T-helper 1 cell treated with Interleukin-12 subunit alpha and Interleukin-12 subunit beta and Interleukin-4 antibody, amounts not matched to agents 30 ng/mL and 1 ng/mL, for 36 hours (primary cell): ENCODE measurements at regions not wholly inside any gene's neighbourhood (a gene's known extent, or its start where the extent isn't known, plus 50 kb on each side); places are given as distances from the start of the nearest gene placed in this dataset.
"Not testable (repeated sequence)": the region's sequence is repeated elsewhere in the genome, so short reads cannot be mapped to it uniquely, and the experiment has no call there.

Experiments
- intact Hi-C: fragments of 100-400 bp; cut with micrococcal nuclease; formaldehyde crosslinking; loops from one replicate; pipeline ENCODE4 v1.15.1; 2024

DNA sequence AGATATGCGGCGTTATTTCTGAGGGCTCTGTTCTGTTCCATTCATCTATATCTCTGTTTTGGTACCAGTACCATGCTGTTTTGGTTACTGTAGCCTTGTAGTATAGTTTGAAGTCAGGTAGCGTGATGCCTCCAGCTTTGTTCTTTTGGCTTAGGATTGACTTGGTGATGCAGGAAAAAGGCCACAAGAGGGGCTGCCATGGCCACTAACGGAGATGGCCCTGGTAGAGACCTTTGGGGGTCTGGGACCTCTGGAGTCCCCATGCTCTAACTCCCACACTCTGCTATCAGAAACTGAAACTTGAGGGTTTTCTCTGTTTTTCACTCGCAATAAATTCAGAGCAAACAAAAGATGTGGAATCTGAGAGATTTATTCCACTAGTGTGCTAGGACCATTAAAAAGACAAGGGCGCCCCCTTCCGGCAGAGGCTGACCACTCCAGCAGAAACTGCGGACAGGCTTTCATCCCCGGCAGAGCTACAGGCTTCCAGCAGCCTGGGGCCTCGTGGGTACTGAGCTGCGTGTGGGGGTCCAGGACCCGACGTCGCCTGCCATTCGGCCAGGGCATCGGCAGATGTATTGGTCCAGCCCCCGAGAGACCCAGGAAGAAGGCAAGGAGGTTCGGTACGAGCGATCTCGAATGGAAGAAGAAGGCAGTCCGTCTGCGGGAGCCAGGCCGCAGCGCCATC lies 775.1 kb downstream of the EPHA7 start:
- intact Hi-C loops, result not testable (repeated sequence)

DNA sequence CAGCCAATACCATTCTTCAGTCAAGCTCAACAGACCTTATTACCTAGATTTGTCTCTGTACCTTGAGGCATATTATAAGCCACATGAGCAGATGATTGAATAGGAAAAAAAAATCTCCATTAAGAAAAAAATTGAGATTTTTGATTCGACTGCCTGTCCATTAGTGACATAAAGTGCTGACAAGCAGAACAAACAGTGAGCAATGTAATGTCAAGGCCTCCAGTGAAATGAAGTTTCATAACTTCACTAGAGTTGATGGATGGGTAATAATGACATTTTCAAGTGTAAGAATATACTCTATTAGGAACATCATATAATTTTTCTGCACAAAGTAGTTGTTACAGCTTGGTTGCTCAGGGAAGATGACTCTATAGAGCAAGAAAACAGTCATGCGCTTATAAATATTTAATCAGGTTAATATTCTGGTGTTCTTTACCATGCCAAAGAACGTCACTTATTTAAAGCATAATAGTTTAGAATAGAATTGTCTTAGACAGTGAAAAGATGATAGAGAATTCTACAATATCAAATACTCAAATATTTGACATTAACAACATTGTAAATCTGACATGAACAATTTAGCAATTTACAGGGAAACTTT lies 783.7 kb downstream of the EPHA7 start:
- intact Hi-C loops, result no loop called here

DNA sequence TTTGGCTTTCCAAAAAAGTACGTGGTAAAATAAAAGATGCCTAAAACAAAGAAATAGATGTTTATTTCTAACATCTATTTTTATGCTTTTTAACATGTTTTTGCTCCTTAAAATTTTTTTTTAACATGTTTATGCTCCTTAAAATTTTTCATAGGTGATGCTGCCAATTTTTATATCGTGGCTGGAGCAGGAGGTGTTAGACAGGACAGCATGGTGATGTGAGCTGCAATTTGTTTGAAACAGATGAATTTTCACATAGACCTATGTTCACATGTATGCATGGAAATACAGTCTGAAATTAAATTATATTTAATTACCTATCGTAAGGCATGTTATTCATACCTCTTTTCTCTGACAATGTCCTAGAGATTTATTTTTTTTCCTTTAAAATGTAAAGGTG lies 784.8 kb downstream of the EPHA7 start:
- intact Hi-C loops, result no loop called here

DNA sequence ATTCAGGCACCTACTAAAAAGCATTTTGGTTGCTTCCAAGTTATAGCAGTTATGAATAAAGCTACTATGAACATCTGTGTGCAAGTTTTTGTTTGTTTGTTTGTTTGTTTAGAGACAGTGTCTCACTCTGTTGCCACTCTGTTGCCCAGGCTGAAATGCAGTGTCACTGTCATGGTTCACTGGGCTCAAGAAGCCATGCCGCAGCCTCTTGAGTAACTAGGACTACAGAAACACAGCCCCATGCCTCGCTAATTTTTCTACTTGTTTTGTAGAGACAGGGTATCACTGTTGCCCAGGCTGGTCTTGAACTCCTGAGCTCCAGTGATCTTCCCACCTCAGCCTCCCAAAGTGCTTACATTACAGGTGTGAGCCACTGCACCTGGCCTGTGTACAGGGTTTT lies 795.9 kb downstream of the EPHA7 start:
- intact Hi-C loops, result no loop called here

DNA sequence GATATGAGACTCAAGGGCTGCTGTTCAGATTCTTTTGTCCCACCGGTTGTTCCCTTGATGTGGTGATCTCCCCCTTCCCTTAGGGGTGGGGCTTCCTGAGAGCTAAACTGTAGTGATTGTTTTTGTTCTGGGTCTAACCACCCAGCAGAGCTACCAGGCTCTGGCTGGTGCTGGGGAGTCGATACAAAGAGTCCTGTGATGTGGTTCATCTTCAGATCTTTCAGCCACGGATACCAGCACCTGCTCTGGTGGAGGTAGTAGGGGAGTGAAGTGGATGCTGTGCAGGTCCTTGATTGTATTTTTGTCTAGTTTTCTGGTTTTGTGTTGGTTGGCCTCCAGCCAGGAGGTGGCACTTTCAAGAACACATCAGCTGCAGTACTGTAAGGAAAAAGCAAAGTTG lies 801.6 kb downstream of the EPHA7 start:
- intact Hi-C loops, result no loop called here

DNA sequence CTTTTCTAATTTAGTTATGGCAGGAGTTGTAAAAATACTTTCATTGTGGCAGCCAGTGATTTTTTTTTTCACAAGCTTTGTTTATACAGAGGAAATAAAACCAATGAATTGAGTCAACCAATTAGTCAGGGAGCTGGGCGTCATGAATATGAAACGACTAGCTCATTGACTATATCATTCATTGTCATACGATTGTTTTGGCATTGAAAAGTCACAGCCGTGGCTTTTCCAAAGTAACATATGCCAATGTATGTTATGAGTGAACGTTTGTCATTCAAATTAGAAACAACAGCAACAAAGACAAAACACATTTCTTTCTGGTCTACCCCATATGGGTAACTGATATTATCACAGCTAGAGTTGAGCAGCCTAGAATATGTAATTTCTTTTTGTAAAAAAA lies 810.6 kb downstream of the EPHA7 start:
- intact Hi-C loops, result no loop called here

DNA sequence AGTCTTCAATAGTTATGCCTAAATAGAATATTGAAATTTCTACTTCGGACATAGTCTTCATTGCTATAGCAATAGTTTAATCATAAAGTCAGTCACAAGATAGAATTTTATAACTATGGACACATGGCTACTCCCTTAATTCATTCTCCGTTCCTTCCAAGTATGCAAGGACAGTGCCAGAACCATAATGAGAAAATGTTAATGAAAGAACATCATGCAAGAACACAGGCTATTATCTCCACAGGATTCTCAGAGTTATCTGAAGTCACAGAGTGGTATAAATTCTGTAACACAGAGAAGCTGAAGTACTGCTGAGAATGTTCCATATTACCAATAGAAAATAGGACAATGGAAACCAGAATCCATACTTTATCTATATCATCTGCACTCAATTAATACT lies 826.2 kb downstream of the EPHA7 start:
- intact Hi-C loops, result no loop called here

DNA sequence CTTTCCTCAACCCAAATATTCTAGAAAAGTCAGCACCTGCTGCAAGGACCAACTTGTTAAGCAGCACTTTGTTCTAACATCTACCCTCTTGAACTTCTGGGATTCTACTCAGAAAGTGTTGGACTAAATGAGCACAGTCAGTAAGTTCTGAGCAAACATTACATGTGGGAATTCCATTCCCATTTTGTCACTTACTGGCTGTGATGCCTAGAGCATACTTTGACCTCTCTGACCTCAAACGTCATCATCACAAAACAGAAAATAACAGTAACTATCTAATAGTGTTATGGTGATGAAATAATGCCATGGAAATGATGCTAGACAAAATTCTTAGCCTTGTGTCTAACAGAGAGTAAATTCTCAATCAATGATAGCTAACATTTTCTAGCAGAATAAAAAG lies 829.4 kb downstream of the EPHA7 start:
- intact Hi-C loops, result no loop called here

DNA sequence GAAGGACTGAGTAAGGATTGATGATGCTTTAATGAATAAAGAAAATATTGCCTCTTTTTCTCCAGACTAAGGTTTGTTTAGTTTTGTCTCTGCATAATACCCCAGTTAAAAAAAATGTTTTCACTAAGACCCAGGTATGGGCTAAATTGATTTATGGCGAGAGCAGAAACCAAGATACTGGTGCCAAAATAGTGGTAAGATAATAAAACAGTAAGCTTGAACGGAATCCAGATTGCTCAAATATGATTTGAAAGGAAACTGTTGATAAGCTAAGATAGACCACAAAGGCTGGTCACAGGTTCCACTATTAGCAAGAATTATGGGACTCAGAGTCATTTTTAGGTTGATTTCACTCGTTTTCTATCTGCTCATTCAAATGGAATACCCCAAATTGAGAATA lies 831.2 kb downstream of the EPHA7 start:
- intact Hi-C loops, result no loop called here

DNA sequence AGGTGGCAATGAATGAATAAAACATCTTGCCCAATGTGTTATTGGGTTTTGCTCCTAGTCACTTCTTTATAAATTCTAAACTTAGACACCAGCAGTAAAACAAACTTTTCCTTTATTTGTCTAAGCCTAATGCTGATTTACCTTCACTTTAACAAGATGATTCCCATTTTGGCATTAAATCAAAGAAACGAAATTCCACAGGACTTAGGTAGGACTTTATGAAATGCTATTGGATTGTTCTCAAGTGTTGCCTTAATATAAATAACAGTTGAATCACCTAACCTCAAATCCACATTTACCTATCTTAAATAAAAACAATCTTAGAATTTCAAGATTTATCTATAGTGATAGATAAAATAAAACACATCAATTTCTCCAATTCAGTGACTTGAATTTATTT lies 831.8 kb downstream of the EPHA7 start:
- intact Hi-C loops, result no loop called here

DNA sequence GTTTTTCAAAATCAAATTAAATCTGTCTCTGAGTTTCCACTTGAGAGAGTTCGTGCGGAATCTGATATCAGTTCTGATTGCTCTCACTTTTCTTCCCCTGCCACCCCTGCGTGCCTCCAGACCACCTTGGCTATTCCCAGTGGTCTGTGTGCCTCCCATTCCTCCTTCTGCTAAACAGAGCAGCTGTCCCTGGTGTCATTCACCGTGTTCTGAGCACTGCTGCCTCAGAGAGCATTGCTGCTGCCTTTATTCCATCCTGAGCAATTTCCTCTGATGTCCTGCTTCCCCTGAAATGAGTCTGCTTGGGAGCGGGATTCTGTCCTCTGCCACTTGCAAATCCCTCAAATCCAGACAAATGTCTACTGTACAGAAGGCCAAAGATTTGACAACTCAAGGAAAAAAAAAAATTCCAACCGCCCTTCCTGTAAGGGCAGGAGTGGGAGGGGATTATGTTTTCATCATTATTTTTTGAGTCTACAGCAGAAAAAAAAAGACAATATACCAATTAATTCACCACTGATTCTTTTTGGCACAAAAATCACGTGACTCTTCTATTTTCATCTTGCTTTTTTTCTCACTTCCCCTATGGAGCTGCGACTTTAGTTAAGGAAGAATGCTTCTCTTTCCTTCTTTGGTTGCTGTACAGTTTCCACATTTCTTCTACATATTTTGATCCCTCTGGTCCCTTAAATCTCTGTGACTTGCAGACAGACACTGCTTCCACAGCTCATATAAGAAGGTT lies 833.0 kb downstream of the EPHA7 start:
- intact Hi-C loops, result no loop called here

DNA sequence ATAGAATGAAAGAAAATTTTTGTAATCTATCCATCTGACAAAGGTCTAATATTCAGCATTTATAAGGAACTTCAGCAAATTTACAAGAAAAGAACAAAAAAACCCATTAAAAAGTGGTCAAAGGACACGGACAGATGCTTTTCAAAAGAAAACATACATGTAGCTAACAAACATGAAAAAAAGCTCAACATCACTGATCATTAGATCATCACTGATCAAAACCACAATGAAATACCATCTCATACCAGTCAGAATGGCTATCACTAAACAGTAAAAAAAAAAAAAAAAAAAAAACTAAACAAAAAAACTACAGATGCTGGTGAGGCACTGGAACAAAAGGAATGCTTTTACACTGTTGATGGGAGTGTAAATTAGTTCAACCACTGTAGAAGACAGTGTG lies 837.1 kb downstream of the EPHA7 start:
- intact Hi-C loops, result no loop called here

DNA sequence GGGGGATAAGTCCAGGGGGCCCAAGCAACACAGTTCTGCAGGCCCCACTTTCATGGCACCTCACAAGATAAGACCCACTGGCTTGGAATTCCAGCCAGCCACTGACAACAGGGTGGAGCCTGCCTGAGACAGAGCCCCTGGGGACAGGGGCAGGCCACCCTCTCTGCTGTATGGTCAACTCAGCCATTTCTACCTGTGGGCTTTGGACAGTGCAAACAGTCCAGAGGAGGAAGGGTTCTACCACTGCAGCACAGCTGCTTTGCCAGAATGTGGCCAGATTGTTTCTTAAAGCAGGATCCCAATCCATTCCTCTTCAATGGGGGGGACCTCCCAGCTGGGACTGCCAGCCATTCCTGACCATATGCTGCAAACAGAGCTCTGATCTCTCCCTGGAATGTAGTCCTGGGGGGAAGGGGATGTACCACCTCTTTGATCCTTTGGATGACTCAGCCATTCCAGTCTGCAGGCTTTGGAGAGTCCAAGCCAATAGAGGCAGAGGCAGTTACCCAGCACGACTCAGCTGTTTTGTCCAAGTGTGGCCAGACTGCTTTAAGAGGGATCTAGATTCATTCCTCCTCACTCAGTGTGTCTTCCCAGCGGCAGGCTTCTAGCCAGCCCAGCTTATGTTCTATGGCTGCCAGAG lies 842.2 kb downstream of the EPHA7 start:
- intact Hi-C loops, result no loop called here

DNA sequence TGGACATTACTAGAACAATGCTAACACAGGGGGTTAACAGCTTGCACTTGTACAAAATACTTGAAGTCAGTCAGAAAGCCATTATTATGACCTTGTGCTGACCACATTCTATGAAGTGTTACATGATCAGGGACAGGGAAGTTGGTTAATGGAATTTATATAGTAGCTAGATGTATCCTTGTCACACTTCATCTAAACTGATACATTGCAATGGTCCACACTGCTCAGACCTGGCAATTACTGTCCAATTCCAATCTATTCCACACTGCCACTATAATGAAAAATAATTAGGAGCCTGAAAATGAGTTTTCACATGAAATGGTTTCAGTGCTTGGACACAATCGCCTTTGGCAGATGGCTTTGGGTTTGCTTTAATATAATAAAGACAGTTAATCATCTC lies 850.8 kb downstream of the EPHA7 start:
- intact Hi-C loops, result no loop called here

DNA sequence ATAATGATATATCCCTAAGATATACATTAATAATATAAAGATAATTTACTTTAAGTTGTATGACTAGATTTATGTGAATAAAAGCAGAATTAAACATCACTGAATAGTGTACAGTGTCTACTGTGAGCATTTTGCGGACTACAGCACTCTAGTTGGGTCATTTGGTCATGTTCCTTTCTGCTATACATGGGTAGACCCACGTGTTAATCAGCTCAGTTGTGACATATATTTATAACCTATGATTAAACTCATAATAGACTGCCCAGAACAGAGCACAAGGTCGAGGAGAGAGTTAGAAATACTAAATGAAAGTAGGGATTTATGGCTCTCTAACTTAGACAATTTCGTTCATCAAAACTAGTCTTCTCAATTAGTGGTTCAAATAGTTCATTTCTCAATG lies 852.7 kb downstream of the EPHA7 start:
- intact Hi-C loops, result no loop called here

DNA sequence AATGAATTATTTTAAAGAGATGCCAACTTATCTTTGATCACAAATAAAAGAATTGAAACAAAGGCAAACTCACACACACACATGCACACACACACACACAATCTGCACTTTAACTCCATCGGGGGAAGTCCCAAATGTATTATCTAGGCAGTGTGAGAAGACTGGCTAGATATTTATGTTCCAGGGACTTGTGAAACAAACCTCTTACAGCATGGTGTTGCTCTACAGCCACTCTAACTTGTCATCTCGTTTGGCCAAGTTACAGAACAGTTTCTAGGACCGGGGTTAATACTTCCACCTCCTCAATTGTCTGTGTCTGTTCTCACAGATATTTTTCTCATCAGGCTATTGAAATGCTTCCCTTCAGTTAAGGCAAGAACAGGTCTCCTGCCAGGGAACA lies 855.0 kb downstream of the EPHA7 start:
- intact Hi-C loops, result no loop called here

DNA sequence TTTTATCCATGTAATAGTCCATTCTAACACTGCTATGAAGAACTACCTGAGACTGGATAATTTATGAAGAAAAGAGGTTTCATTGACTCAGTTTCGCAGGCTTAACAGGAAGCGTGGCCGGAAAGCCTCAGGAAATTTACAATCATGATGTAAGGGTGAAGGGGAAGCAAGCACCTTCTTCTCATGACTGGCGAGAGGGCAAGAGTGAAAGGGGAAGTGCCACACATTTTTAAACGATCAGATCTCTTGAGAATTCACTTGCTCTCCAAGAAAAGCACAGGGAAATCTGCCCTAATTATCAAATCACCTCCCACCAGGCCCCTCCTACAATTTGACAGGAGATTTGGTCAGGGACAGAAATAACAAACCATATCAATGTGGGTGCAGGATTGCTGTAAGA lies 859.7 kb downstream of the EPHA7 start:
- intact Hi-C loops, result no loop called here

DNA sequence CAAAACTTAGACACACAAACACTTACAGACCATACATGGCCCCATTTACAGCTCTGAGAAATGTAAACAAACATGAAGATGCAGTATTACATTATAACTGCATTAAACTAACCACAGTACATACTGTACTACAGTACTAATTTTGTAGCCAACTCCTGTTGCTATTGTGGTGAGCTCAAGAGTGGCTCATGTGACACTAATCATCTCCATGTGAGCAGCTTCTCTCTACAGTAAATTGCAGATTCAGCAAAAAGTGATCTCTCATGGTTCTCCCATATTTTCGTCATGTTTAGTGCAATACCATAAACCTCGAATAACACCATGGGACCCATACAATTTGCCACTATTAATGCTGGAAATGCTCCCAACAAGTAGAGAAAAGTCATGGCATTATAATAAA lies 860.4 kb downstream of the EPHA7 start:
- intact Hi-C loops, result no loop called here

DNA sequence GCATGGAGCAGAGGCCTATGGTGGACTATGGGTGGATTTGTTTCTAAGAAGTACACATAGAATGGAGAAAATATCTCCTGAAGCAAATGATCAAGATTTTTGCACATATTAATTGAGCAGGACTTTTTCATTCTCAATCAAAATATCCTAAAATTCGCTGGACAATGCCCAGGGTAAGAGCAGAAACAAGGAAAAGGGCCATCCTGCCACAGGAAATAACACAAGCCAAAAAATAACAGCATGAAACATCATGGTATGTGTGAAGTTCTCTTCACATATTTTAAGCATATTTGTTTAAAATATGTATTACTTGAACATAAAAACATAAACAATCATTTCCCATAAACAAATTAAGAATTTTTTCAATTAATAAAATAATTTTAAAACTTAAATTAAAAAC lies 868.9 kb downstream of the EPHA7 start:
- intact Hi-C loops, result no loop called here

DNA sequence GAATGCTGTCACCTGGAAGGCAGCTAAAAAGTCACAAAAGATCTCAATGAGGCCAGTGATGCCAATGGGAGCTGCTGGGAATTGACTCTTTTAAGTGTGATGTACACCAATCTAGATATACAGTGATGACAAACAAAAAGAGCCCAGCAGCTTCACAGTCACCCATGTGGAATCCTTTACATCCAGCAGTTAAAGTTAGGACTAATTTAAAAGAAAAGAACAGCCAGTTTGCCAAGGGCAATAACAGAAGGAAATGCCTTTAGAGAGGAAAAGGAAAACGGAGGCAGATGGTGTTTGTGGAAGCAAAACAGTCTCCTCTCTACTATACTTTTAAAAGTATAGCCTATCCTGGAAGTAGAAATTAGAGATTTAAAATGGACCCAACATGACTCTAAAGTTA lies 873.5 kb downstream of the EPHA7 start:
- intact Hi-C loops, result no loop called here

DNA sequence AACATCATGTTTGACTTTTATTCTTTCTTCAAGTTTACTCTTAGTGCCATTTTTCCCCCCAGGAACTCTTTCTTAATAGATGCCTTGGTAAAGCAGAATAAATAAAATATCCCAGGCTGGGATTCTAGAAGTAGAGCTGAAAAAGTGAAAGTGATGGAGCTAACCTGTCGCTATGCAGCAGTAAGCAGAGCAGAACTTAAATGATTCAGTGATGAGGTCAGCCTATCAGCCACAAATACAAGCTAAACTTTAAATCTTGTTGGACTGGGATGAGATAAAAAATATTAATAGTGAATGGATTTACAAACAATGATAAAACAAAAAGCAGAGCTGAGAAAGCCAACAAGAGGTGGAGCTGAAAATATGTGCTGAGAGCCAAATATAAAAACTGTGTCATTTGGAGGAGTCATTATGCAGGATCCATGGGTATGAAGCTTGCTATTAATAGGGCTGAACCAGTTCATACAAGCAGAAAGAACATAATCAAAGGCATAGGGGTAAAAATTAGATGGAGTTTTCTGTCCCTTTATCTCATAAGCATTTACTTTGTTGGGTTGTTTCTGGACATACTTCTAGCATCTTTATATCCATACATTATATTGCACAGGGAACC lies 877.8 kb downstream of the EPHA7 start:
- intact Hi-C loops, result no loop called here

DNA sequence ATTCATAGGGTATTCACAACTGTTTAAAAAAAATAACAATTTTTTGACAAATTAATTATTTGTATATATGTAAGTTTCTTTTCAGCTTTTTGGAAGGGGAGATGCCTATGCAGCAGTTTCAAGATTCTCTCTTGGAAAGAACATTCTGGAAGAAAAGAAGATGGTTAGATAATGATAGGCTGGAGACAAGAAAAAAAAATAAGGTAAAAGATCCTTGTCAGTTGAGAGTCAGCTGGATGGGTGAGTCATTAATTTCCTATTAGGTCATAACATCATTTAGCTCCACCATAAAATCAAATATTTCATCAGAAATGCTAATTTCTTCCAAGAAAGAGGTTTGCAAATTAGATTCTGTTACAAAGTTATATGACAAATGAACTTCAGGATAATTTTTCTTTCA lies 880.4 kb downstream of the EPHA7 start:
- intact Hi-C loops, result no loop called here
